DND-41 (cell line): ENCODE measurements at regions not wholly inside any gene's neighbourhood (a gene's known extent, or its start where the extent isn't known, plus 50 kb on each side); places are given as distances from the start of the nearest gene placed in this dataset.

Source experiments
- EZH2 ChIP-seq: IDR thresholded peaks from 3 replicates; pipeline ENCODE4 v1.6.1; 2012; ENCODE audit warnings: borderline replicate concordance, low read depth, mild to moderate bottlenecking, moderate library complexity, low read length, inconsistent platforms; ENCODE audit not compliant: severe bottlenecking
- TF ChIP-seq, protein P1 (sequence below): IDR thresholded peaks from 2 replicates; pipeline ENCODE4 v1.5.1; 2012; ENCODE audit warnings: borderline replicate concordance, low read length, moderate library complexity, mild to moderate bottlenecking; ENCODE audit not compliant: poor library complexity, severe bottlenecking; ENCODE audit errors: extremely low read depth

DNA sequence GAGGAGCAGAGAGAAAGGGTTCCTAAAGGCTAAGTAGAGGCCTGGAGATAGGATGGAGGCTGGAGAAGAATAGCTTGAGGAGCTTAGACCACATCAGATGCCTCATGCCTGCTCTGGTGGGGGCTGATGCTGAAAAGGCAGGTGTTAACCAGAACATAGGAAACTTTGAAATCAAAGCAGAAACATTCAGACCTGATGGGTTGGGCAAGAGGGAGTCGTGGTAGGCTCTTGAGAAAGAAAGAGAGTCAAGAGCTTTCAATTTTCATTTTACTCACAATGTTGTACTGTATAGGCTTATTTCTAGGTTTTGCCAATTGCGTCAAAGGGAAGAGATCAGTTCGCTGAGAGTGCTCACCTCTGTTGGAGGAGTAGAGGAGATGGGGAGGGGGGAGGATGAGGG, 406.6 kb upstream of the SALL1 start:
- TF ChIP-seq, protein P1, sequence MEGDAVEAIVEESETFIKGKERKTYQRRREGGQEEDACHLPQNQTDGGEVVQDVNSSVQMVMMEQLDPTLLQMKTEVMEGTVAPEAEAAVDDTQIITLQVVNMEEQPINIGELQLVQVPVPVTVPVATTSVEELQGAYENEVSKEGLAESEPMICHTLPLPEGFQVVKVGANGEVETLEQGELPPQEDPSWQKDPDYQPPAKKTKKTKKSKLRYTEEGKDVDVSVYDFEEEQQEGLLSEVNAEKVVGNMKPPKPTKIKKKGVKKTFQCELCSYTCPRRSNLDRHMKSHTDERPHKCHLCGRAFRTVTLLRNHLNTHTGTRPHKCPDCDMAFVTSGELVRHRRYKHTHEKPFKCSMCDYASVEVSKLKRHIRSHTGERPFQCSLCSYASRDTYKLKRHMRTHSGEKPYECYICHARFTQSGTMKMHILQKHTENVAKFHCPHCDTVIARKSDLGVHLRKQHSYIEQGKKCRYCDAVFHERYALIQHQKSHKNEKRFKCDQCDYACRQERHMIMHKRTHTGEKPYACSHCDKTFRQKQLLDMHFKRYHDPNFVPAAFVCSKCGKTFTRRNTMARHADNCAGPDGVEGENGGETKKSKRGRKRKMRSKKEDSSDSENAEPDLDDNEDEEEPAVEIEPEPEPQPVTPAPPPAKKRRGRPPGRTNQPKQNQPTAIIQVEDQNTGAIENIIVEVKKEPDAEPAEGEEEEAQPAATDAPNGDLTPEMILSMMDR, result no peak
- TF ChIP-seq EZH2, result no peak
